ENCODE measurements at regions not wholly inside any gene's neighbourhood (a gene's known extent, or its start where the extent isn't known, plus 50 kb on each side); places are given as distances from the start of the nearest gene placed in this dataset.

GRCh38 chrX:116267511-116268040 lies 97.0 kb downstream of the AGTR2 start:
- no peaks in the 10 kb centered on the region for H3K27me3 ChIP-seq (ENCODE audit: insufficient read depth, low read length)
- Mint-ChIP-seq H3K36me3 (ENCODE audit: low read depth, unreplicated experiment) (no peaks in the 10 kb centered on the region), H3K4me1 (ENCODE audit: low read depth, unreplicated experiment) (peaks cover under 1% of the 10 kb centered on the region), H3K9me3 (ENCODE audit: unreplicated experiment) (peaks cover 6% of the 10 kb centered on the region), H3K4me3 (ENCODE audit: unreplicated experiment) (no peak overlapping the region), H3K27me3 (ENCODE audit: low read depth, unreplicated experiment) (no peaks in the 10 kb centered on the region), H3K27ac (ENCODE audit: unreplicated experiment) (no peak overlapping the region)
- H3K4me1 ChIP-seq (ENCODE audit: insufficient read depth, low read length), result peaks cover 1% of the 10 kb centered on the region
- H2AFZ ChIP-seq (ENCODE audit: low read depth, low read length), result no peak overlapping the region
- H4K20me1 ChIP-seq (ENCODE audit: insufficient read depth, low read length), result no peaks in the 10 kb centered on the region
- no peaks in the 10 kb centered on the region for H3K36me3 ChIP-seq (ENCODE audit: insufficient read depth, low read length)
- DNase-seq (ENCODE audit: low read depth) (peak; percentile 58), FAIRE-seq (peak; percentile 66)
- no peak overlapping the region for H3K4me2 ChIP-seq (ENCODE audit: low read length)
- no peak overlapping the region for H3K9ac ChIP-seq (ENCODE audit: low read length)
- H3K9me3 ChIP-seq (ENCODE audit: insufficient read depth, low read depth, low read length), result peaks cover 2% of the 10 kb centered on the region
- TF ChIP-seq CTCF (IDR thresholded peaks at IDR 0.05; ENCODE audit: insufficient read depth, low read depth, low read length), result no peak
- TF ChIP-seq EZH2 (IDR thresholded peaks at IDR 0.05; ENCODE audit: insufficient read depth, low read length), result no peak
- H3K27ac ChIP-seq (ENCODE audit: low read depth, low read length), result no peak overlapping the region
- no peak overlapping the region for H3K4me3 ChIP-seq (ENCODE audit: insufficient read depth, low read depth, low read length)
- H3K79me2 ChIP-seq (ENCODE audit: insufficient read depth, low read length), result no peaks in the 10 kb centered on the region

- Histone ChIP-seq H3K4me3 (ENCODE audit: insufficient read depth, low read depth, low read length) (no peak overlapping the region), H3K27ac (ENCODE audit: low read depth, low read length) (peak overlapping the region; percentile 93), H3K9me3 (ENCODE audit: insufficient read depth, low read depth, low read length) (peaks cover 2% of the 10 kb centered on the region), H3K79me2 (ENCODE audit: insufficient read depth, low read length) (no peaks in the 10 kb centered on the region), H2AFZ (ENCODE audit: low read depth, low read length) (no peak overlapping the region), H3K36me3 (ENCODE audit: insufficient read depth, low read length) (no peaks in the 10 kb centered on the region), H3K4me1 (ENCODE audit: insufficient read depth, low read length) (peaks cover 6% of the 10 kb centered on the region), H3K4me2 (ENCODE audit: low read length) (peak overlapping the region; percentile 36), H3K9ac (ENCODE audit: low read length) (peak overlapping the region; percentile 52), H4K20me1 (ENCODE audit: insufficient read depth, low read length) (no peaks in the 10 kb centered on the region), H3K27me3 (ENCODE audit: insufficient read depth, low read length) (no peaks in the 10 kb centered on the region)
- no peak overlapping the region for H3K4me3 Mint-ChIP-seq (ENCODE audit: unreplicated experiment)
- peak; percentile 96 for DNase-seq (ENCODE audit: low read depth)
- H3K4me1 Mint-ChIP-seq (ENCODE audit: low read depth, unreplicated experiment), result peaks cover 9% of the 10 kb centered on the region
- H3K36me3 Mint-ChIP-seq (ENCODE audit: low read depth, unreplicated experiment), result no peaks in the 10 kb centered on the region
- H3K27me3 Mint-ChIP-seq (ENCODE audit: low read depth, unreplicated experiment), result no peaks in the 10 kb centered on the region
- TF ChIP-seq EZH2 (IDR thresholded peaks at IDR 0.05; ENCODE audit: insufficient read depth, low read length) (no peak), CTCF (IDR thresholded peaks at IDR 0.05; ENCODE audit: insufficient read depth, low read depth, low read length) (no peak)
- peak overlapping the region; percentile 93 for H3K27ac Mint-ChIP-seq (ENCODE audit: unreplicated experiment)
- H3K9me3 Mint-ChIP-seq (ENCODE audit: unreplicated experiment), result peaks cover 6% of the 10 kb centered on the region
- no peak for FAIRE-seq
These were observed 101.8 kb downstream of the AGTR2 start for GRCh38 chrX:116272322-116272721.

GRCh38 chrX:116272861-116273260 lies 102.3 kb downstream of the AGTR2 start:
- Histone ChIP-seq H3K79me2 (ENCODE audit: insufficient read depth, low read length) (no peaks in the 10 kb centered on the region), H4K20me1 (ENCODE audit: insufficient read depth, low read length) (no peaks in the 10 kb centered on the region), H3K27me3 (ENCODE audit: insufficient read depth, low read length) (no peaks in the 10 kb centered on the region), H3K9ac (ENCODE audit: low read length) (peak overlapping the region; percentile 51), H3K4me3 (ENCODE audit: insufficient read depth, low read depth, low read length) (no peak overlapping the region), H3K27ac (ENCODE audit: low read depth, low read length) (peak overlapping the region; percentile 93), H3K9me3 (ENCODE audit: insufficient read depth, low read depth, low read length) (peaks cover 2% of the 10 kb centered on the region), H3K4me2 (ENCODE audit: low read length) (peak overlapping the region; percentile 36), H2AFZ (ENCODE audit: low read depth, low read length) (no peak overlapping the region), H3K4me1 (ENCODE audit: insufficient read depth, low read length) (peaks cover 6% of the 10 kb centered on the region), H3K36me3 (ENCODE audit: insufficient read depth, low read length) (no peaks in the 10 kb centered on the region)
- TF ChIP-seq EZH2 (IDR thresholded peaks at IDR 0.05; ENCODE audit: insufficient read depth, low read length) (no peak), CTCF (IDR thresholded peaks at IDR 0.05; ENCODE audit: insufficient read depth, low read depth, low read length) (no peak)
- no peaks in the 10 kb centered on the region for H3K27me3 Mint-ChIP-seq (ENCODE audit: low read depth, unreplicated experiment)
- no peak overlapping the region for H3K4me3 Mint-ChIP-seq (ENCODE audit: unreplicated experiment)
- FAIRE-seq (peak; percentile 99), DNase-seq (ENCODE audit: low read depth) (no peak)
- no peaks in the 10 kb centered on the region for H3K36me3 Mint-ChIP-seq (ENCODE audit: low read depth, unreplicated experiment)
- H3K9me3 Mint-ChIP-seq (ENCODE audit: unreplicated experiment), result peaks cover 6% of the 10 kb centered on the region
- H3K27ac Mint-ChIP-seq (ENCODE audit: unreplicated experiment), result peak overlapping the region; percentile 93
- H3K4me1 Mint-ChIP-seq (ENCODE audit: low read depth, unreplicated experiment), result peaks cover 9% of the 10 kb centered on the region

Measured in astrocyte (in vitro differentiated cells and primary cell).